AML-193 (cell line): ENCODE measurements at regions not wholly inside any gene's neighbourhood (a gene's known extent, or its start where the extent isn't known, plus 50 kb on each side); places are given as distances from the start of the nearest gene placed in this dataset.

ENCODE experiments used
- DNase-seq, 2 experiments: peaks; one replicate each; lab custom pipeline; 2025; lab: John Stamatoyannopoulos, UW

DNA sequence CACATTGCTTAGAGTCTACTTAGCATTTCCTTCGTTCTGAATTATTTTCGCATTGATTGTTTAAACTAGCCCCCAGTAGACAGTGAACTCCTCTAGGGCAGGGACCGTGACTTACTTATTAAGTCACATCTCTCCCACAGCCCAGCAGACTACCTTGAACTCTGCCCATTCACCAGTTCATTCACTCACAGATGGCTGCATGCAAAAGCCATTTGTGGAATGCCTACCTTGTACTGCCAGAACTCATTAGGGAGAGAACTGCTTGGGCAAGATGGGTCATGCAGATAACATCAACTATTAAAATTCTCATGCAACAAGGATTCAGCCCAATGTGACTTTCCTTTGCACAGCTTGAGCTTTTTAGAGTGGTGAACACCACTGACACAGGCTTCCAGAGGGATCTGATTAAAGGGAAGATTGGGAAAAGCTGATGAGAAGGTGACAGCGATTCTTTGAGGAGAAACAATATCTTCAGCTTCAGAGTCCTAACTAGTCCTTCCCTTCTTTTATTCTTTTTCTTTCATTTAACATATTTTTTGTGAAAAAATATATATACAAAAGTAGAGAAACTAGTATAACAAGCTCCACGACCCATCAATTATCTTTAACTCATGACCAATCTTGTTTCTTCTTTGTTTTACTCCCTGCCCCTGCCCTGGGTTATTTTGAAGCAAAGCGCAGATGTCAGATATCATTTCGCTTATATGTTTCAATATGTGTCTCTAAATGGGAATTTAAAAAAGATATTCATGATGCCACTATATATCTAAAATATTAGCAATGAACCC is 273.9 kb downstream of the CDC5L start:
- DNase-seq, result no peak

DNA sequence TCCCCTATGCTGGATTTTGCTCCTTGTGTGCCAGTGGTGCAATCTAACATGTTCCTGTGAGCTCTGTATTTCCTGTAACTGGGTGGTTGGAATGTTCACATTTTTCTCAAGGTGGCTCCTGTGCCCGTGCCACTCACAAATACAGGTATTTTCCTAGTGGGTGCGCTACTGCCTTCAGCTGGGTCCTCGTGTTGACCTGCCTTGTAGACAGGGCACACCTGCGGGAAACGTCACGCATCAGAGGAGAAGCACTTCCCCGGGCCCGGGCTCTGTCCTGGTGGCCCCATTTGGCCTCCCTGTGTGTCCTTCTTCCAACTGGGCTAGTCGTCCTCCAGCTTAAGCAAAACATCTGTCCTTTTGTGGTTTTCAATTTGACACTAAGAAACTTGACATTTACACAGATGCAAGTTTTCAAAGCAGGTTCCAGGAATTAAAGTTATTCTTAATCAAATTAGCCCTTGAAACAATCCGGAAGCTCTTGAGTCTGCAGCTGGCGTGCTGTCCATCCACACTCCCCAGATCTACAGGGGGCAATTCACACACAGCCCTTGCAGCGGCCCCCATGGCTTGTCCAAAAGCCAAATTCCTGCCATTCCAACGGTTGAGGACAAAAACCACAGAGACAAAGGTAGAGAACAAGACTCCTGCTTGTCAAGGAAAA is 275.1 kb downstream of the CDC5L start:
- DNase-seq, result no peak

DNA sequence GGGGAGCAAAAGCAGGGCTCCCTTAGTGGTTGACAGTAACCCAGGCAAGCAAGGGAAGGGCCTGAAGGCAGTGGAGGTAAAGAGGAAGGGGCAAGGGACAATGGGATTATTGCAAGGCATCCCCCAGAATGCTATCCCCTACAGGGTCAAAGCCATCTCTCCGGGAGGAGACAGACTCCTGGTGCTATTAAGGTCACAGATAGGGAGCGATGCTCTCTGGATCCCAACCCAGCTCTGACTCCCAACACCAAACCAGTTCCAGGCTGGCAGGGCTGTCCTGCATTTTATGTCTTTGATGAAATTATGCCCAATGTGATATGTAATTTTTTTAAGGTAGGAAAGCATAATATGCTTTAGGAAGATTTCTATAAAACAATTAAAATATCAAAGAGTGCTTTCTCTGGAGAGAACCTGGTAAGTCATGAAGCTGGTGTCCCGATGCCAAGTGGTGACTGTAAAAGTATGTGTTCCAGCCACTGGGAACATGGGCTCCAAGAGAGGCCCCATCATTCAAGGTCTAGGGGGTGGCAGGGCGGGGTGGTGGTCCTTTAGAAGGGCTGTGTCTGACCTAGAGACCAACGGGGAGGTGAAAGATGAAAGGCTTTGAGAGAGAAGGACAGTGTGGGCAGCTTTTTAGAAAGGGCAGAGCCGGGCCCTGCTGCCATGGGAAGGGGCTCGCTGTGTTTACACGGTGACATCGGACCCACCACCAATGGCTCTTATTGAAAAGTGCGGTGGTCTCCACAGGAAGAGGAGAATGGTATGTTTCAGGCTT is 276.5 kb downstream of the CDC5L start:
- DNase-seq, result no peak

DNA sequence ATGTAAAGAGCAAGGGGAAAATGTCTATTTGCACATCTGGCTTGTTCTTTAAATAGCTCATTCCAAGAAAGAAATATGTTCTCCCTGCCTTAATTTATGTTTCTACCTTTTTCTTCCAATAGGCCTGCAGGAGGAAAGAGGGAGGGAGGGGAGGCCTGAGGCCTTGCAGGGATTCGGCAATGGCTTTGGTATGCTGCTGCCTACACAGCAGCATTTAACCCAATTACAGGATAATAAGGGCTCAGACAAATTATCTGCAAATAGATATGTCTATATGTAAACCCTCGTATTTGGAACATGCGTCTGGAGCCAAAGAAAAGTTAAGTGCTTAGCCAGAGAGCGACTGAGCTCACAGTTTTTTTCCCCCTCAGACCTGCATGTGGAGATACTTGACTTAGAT is 277.2 kb downstream of the CDC5L start:
- DNase-seq, result no peak

DNA sequence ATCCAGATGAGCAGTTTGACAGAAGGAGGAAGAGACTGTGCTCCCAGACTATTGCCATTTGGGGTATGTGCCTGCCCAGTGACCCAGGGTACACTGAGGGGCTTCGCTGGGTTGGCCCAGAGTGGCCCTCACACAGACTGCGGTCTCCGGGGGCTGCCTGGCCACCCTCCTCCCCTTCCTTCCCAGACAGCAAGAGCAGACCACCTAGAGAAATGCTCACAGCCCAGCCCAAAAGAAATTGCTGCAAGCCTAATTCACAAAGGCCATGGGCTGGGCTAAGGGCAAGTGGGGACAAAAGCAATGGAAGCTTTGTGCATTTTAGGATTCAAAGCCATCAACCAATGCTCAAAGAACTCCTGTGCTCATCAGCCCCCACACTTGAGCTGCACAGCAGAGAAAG is 277.6 kb downstream of the CDC5L start:
- no peak for DNase-seq

DNA sequence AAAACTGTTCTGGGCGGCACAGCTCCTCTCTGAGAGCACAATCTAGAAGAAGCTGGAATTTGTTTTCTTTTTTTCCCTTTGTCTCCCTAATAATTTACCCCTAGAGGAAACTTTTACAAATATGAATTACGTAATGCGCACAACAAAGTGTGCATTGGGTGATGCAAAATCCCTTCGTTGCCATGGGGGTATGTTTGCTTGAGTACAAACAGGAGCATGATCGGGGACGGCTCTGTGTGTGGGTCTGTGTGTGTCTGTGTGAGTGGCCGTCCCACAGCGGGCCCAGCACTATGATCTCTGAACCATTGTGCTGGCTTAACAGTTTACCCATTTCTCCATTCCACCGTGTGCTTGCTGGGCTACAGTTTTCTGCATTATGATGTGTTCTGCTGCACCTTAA is 278.2 kb downstream of the CDC5L start:
- no peak for DNase-seq

DNA sequence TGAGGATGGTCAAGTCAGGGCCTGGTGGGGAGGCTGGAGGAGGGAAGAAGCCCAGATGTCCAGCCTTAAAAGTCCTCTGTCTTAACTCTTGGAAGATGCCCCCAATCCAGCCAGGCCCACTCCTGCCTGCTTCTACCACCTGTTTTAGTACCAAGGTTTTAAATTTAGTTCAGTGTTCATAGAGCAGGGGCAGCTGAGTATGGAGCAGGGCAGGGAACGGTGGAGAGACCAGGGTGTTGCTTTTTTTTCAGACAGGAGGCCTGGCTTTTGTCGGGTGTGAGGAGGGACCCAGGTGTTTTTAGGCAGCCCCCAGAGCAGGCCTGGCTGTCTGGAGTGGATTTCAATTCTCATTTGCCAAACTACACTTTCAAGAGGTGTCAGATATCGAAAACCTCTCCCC is 278.8 kb downstream of the CDC5L start:
- DNase-seq, result no peak

DNA sequence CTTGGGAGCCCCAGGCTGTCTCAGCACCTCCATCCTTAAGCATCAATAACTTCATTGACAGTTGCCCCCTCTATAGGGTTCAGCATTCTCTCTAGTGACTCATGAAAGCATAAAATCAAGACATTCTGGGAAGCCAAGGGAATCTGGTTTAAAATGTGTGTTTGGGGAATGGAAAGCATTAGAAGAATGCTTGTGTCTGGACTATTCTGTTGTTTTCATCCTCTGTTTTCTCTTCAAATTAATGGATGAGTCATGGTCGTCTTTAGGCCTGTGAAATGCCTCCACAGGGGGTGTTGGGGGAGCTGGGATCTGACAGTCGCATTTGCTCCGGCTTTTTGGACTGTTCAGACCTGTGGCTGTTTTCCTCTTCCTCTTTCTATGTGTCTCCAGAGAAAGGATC is 279.7 kb downstream of the CDC5L start:
- DNase-seq, result no peak

DNA sequence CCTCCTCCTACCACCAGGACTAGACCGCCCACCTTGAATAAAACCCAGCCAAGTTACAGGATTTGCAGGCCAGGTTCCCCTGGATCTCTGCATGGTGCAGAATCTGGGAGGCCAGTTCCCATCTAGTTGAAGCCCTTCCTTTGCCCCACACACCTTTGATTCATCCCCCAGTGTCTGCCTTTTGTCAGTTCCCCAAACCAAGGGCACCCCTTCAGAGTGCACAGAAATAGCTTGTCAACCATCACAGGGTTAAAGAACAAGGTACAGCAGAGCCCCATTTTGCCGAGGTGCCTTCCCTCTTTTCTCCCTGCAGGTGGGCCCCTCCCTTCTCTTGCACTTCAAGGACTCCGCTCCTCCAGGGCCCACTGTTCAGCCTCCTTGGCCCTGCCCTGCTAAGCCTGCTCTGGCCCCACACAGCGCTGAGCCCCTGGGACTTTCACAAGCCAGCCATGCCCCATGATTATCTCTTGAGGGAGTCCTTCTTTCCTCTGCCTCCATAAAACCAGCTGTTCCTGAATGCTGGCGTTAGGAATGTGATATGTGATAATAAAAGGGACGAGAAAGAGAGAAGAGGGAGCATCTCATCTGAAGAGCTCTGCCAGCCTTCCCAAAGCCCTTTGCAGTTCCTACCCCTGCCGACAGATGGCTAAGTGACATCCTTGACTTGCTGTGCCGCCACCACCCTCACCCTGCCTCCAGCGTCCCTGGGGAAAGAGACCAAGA is 280.3 kb downstream of the CDC5L start:
- DNase-seq, result no peak

DNA sequence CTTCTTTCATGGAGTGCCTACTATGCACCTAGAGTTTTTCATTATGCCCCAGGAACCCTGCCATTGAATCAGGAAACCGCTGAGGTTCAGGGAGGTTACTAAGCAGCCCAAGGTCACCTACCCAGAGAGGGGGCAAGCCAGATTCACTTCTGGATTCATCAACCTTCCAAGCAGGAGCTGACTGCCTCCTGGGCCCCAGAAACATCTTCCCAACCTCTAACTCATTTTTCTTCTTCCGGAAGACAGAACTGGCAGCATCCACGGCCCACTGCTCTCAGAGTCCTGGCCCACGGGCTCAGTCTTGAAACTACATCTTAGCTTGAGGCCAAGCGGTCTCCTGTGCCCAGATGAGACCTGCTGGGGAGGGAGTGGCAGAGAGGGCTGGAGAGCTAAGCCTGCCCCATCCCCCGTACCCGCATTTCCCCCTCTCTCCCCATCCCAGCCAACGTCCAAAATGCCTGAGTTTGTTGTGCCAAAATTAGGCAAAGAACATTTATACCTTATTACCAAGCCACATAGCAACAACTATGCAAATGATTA is 281.0 kb downstream of the CDC5L start:
- no peak for DNase-seq

DNA sequence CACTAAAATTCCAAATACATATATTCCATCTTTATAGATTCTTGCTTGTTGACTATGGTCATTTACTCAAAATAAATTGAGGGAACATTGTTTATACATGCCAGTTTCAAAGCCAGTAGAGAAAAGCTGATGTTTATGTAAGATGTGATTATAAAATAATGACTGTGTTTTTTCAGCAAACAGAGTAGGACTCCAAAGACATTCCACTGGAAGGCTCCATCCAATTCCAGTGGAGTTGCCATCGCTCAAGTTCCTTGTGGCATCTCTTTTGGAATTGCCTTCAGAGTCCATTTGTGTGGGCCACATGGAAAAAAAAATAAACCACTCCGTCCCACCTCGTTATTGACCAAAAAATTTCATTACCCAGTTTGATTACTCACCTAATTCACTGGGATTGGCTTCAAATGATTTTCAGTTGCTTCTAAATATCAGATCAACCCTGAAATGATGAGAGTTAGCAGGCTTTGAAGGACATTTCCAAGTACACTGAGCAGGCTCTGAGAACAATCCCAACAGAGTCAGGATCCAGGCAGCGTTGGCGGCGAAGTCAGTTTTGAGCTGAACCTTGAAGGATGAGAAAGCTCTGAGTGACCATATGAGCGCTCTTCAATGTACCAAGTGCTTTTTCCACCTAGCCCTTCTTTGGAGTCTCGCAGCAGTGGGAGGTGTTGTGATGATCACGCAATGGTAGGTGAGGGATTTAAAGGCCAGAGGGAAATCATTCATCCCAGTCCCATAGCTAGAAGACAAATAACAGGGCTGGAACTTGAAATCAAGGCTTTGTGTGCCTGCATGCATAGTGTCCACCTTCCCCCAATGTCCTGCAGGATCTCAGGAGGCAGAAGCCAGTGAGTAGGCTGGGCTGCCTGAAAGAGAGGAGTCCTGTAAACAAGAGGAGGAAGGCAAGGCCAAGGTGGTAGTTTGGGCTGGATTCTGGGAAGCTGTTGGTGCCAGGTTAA is 281.7 kb downstream of the CDC5L start:
- DNase-seq, result no peak

DNA sequence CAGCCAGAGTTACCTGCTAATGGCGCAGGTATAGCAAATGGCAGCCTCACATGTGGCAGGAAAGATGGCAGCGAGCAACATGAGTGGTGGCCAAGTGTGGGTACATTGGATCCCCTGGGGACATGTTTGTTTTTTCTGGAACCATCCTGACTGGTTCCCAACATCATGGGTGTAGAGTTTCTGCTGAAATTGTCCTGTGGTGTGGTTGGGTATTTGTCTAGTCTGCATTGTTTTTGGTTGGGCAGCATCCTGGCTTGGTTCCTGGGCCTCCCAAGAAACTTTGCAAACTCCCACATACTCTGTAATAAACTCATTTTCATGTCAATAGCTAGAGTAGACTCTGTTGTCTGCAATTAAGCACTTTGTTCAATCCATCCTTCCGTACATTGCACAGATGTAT is 282.6 kb downstream of the CDC5L start:
- no peak for DNase-seq

DNA sequence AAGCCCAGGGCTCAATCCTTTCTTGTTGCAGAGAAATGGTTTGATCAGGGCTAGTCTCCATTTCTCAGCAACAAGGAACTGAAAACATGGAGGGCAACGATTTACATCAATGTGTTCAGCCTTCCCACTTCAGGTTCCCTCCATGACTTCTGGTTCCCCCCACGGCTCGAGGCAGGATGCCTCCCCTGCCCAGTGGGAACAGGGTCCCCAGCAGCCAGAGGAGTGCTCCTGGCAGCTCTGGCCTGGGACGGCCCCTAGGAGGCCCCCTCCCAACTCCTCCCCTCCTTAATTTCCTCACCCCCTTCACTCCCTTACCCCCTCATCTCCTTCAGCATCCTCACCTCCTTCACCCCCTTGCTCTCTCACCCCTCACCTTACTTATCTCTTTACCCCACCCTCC is 283.8 kb downstream of the CDC5L start:
- DNase-seq, result no peak

DNA sequence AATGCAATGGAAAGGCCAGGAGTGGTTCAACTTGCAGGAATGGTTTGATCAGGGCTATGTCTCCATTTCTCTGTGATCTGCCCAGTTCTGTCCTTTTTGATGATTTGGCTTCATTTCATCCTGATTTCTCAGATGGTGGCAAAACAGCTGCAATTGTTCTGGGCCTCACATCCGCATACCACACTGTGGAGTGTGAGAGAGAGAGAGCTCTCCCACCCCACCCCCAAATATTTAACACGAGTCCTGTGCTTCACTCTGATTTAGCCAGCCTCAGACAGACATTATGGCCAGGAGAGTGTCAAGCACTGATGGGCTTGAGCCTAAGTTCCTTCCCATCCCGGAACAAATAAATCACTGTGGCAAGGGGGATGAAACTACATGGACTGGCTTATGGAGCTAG is 284.6 kb downstream of the CDC5L start:
- no peak for DNase-seq

DNA sequence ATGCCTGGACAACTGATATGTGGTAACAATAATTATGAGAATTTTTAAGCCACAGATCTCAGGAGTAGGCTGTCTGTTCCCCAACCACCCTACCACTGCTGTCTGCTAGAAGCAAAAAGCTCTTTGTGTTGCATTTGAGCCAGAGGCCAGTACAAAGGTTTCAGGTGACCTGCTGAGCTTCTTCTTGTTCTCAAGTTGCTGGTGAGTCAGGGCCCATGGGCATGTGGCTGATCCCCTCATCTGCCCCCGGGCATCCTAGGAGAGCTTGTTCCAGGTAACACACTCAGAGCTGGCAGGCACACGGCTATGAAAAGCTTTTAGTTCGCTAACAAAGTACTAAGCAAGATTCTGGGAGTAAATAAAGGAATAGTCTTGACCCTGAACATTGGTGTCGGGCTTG is 285.3 kb downstream of the CDC5L start:
- DNase-seq, result no peak

DNA sequence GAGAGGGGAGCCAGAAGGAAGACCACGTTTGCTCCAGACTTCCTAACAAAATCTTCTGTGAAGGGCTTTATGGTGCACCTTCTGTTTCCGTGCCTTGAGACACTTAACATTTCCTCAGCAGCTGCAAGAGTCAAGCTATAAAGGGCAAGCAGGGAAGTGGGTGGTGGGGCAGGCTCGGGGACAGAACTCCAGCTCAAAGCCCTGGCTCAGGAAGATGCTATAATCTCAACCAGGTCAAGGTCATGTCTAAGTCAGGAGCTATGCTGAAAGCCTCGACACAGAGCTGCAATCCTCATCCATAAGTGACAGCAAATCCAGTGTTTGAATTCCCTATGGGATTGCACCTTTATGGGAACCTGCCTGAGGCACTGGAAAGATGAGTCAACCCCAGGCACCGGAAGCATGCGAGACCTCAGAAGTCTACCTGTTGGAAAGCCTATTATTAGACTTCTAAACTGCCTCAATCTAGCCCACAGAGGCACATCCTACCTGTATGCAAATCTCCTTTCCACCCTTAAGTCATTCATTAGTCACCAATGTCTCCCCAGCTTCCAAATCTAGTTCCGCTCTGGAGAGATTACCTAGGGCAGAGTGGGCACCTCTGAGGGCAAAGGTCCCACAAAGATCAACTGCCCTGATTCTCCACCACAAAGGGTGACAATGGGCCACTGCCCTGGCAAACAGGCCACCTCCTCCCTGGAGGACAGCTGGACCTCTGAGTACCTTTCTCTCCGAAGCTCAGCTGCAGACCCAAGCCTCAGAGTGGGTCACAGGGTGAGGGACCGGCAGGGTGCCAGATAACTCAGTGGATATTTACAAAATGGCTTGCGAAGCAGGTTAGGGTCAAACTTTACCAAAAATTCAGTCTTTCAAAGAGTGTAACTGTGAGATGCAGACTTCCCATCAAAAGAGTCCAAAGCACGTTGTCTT is 287.0 kb downstream of the CDC5L start:
- no peak for DNase-seq

DNA sequence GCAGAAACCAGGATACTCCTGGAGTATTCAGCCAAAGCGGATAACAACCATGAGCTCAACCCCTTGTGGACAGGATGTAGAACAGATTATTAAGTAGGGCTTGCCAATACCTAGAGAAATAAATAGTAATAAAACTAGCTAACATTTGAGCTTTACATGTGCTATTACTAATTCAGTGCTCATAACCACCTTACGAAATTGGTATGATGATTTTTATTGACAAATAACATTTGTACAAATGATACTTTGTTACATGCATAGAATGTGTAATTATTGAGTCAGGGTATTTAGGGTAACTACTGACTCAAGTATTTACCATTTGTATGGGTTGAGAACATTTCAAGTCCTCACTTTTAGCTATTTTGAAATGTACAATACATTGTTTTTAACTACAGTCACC is 287.9 kb downstream of the CDC5L start:
- no peak for DNase-seq

DNA sequence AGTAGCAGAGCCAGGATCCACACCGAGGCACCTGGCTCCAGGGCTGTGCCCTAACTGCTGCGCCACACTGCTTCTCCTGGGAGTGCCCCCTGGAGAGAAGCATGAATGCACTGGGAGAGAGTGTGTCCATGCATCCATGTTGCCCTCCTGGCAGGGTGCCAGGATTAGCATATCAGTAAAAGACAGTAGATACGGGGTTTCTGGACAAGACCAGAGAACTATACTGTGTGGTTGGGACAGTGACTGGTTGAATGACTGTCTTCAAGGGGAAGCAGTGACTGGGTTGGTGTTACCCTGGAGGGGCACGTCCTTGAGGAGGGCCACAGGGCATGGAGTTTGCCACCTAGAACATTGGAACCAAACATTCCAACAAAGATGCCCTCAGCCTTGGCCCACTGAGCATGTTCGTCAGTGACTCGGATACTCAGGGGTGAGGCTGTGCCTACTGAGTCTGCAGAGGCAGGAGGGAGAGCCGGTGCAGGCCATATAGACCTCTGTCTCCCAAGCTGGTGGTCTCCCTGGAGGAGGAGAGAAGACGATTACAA is 288.8 kb downstream of the CDC5L start:
- no peak for DNase-seq

DNA sequence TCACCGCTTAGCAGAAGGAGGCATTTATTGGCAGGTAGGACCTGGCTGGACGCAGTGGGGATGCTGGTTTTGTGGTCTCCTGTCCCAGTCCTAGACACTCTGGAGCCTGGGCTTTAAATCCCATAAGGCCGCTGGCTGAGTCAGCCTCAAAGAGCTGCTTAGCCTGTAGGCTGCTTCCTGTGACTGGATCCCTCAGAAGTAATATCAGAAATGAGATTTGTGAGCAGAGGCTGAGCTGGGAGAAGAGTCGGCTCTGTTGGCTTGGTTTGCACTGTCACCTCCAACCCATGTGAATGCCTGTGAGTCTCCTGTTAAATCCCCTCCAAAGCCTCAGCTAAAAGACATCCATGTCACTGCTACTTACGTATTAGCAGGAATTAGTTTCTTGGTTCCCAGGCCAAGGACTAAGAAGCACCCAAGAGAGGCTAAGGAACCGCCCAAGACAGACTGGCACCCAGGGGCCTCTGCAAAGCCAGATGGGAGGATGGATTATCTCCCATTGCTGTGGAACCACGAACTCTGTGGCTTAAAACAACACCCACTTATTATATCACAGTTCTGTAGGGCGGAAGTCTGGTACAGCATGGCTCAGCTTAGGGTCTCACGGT is 289.4 kb downstream of the CDC5L start:
- no peak for DNase-seq
